GM19099 (cell line): ENCODE measurements at regions not wholly inside any gene's neighbourhood (a gene's known extent, or its start where the extent isn't known, plus 50 kb on each side); places are given as distances from the start of the nearest gene placed in this dataset.

Experiments used
- POLR2A ChIP-seq: IDR thresholded peaks from 3 replicates; pipeline ENCODE4 v1.6.1; 2011; ENCODE audit warnings: low read depth; ENCODE audit not compliant: insufficient read length; ENCODE audit errors: extremely low read depth

GRCh38 chr3:181976526-181976925, 264.8 kb downstream of the SOX2 start:
- TF ChIP-seq POLR2A, result no peak

- TF ChIP-seq POLR2A, result no peak
Measured at GRCh38 chr3:181985386-181985785, 273.7 kb downstream of the SOX2 start.

GRCh38 chr3:181987736-181988135, 276.0 kb downstream of the SOX2 start:
- no peak for TF ChIP-seq POLR2A

- TF ChIP-seq POLR2A, result no peak
Measured at GRCh38 chr3:181998828-181999227, 287.1 kb downstream of the SOX2 start.

GRCh38 chr3:181999314-181999713, 287.6 kb downstream of the SOX2 start:
- TF ChIP-seq POLR2A, result no peak

- no peak for TF ChIP-seq POLR2A
Measured at GRCh38 chr3:182000447-182000846, 288.7 kb downstream of the SOX2 start.

- no peak for TF ChIP-seq POLR2A
Measured at GRCh38 chr3:182005219-182005618, 293.5 kb downstream of the SOX2 start.

- no peak for TF ChIP-seq POLR2A
Measured at GRCh38 chr3:182005701-182006100, 294.0 kb downstream of the SOX2 start.

- no peak for TF ChIP-seq POLR2A
Measured at GRCh38 chr3:182006431-182006830, 294.7 kb downstream of the SOX2 start.

- no peak for TF ChIP-seq POLR2A
Measured at GRCh38 chr3:182007441-182007840, 295.7 kb downstream of the SOX2 start.

- no peak for TF ChIP-seq POLR2A
Measured at GRCh38 chr3:182018361-182018760, 306.6 kb downstream of the SOX2 start.

GRCh38 chr3:182019926-182020325, 308.2 kb downstream of the SOX2 start:
- TF ChIP-seq POLR2A, result no peak

- TF ChIP-seq POLR2A, result no peak
Measured at GRCh38 chr3:182023843-182024242, 312.1 kb downstream of the SOX2 start.

- TF ChIP-seq POLR2A, result no peak
Measured at GRCh38 chr3:182027366-182027765, 315.6 kb downstream of the SOX2 start.

GRCh38 chr3:182028081-182028480, 316.4 kb downstream of the SOX2 start:
- TF ChIP-seq POLR2A, result no peak

GRCh38 chr3:182035324-182035723, 323.6 kb downstream of the SOX2 start:
- no peak for TF ChIP-seq POLR2A

GRCh38 chr3:182036382-182036781, 324.7 kb downstream of the SOX2 start:
- no peak for TF ChIP-seq POLR2A
